Prostate gland (tissue), 2 donors: ENCODE measurements at regions not wholly inside any gene's neighbourhood (a gene's known extent, or its start where the extent isn't known, plus 50 kb on each side); places are given as distances from the start of the nearest gene placed in this dataset.

ENCODE experiments used
- POLR2A ChIP-seq: fragments of 450-650 bp; IDR thresholded peaks from one replicate; pipeline ENCODE4 v1.6.1; 2016; ENCODE audit warnings: antibody characterized with exemption, mild to moderate bottlenecking
- POLR2AphosphoS5 ChIP-seq: sonication (generic); formaldehyde crosslinking; IDR thresholded peaks from one replicate; pipeline ENCODE4 v1.6.1; 2017; ENCODE audit warnings: antibody characterized with exemption
- TF ChIP-seq, protein P1 (sequence below), 4 experiments: fragments of 200-600 bp in 2 of 4; fragments of 450-650 bp in 2 of 4; sonication (generic) in 2 of 4; IDR thresholded peaks; 1 replicate in 3 of 4; 2 replicates in 1 of 4; pipeline ENCODE4 v1.5.1; 2016 to 2019; ENCODE audit warnings: antibody characterized with exemption in 4 of 4, mild to moderate bottlenecking in 2 of 4, moderate library complexity in 2 of 4

GRCh38 chr7:25031432-25031831 lies 51.5 kb upstream of the OSBPL3 start:
- TF ChIP-seq, protein P1, sequence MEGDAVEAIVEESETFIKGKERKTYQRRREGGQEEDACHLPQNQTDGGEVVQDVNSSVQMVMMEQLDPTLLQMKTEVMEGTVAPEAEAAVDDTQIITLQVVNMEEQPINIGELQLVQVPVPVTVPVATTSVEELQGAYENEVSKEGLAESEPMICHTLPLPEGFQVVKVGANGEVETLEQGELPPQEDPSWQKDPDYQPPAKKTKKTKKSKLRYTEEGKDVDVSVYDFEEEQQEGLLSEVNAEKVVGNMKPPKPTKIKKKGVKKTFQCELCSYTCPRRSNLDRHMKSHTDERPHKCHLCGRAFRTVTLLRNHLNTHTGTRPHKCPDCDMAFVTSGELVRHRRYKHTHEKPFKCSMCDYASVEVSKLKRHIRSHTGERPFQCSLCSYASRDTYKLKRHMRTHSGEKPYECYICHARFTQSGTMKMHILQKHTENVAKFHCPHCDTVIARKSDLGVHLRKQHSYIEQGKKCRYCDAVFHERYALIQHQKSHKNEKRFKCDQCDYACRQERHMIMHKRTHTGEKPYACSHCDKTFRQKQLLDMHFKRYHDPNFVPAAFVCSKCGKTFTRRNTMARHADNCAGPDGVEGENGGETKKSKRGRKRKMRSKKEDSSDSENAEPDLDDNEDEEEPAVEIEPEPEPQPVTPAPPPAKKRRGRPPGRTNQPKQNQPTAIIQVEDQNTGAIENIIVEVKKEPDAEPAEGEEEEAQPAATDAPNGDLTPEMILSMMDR (IDR thresholded peaks at IDR 0.05) = no peak
- TF ChIP-seq POLR2AphosphoS5 (no peak), POLR2A (no peak)
